ENCODE measurements at regions not wholly inside any gene's neighbourhood (a gene's known extent, or its start where the extent isn't known, plus 50 kb on each side); places are given as distances from the start of the nearest gene placed in this dataset.
A peak's percentile ranks its signal among the peaks of the same experiment; 100 is the strongest.
"Not testable (repeated sequence)": the region's sequence is repeated elsewhere in the genome, so short reads cannot be mapped to it uniquely, and the experiment has no call there.

GRCh38 chr10:111600772-111601171, 523.9 kb downstream of the ADRA2A start:
- DNase-seq, result no peak

DNA sequence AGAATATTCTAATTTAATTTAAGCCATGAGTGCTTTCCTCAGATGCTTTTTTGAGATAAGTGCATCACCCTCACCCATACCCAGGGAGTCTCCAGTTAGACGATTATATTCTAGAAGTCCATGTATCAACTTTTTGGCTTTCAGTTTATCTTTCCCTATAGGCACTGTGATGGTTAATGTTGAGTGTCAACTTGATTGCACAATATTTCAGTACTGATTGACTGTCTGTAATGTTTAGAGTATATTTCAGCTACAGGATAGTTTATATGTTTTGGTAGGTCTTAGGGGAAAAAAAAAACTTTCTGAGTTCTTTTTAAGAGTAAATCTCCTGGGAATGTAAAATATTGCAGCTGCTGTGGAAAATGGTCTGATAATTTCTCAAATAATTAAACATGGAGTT, 535.4 kb downstream of the ADRA2A start:
- DNase-seq, result no peak

GRCh38 chr10:111634191-111634590, 549.4 kb downstream of the GPAM start:
- DNase-seq, result no peak

- DNase-seq, result no peak
These were observed 537.5 kb downstream of the GPAM start for GRCh38 chr10:111646021-111646420.

DNA sequence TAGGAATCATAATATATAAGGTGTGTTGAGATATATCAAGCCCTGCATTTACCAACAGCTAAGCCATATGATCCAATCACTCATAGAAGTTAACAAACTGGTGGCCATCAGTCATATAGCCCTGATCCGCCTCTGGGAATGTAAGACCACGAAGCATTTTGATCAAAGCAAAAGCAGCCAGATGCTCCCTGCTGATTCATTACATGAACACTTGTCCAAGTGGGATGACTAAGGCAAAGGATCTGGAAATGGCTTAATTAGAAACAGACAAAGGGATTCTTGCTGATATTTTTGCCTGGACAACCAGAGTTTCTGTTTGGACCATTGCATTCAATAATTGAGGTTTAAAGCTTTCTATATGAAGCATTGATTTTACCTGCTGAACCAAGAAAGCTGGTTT, 535.5 kb downstream of the GPAM start:
- DNase-seq, result no peak

DNA sequence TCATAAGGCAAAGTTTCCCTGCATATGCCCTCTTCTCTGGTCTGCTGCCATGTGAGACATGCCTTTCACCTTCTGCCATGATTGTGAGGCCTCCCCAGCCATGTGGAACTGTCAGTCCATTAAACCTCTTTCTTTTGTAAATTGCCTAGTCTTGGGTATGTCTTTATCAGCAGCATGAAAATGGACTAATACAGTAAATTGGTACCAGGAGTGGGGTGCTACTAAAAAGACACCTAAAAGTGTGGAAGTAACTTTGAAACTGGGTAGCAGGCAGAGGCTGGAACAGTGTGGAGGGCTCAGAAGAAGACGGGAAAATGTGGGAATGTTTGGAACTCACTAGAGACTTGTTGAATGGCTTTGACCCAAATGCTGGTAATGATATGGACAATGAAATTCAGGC, 534.5 kb downstream of the GPAM start:
- not testable (repeated sequence) for DNase-seq

GRCh38 chr10:111650088-111650487, 533.5 kb downstream of the GPAM start:
- peak in 1 of 2 donors; percentile 1 for DNase-seq

DNA sequence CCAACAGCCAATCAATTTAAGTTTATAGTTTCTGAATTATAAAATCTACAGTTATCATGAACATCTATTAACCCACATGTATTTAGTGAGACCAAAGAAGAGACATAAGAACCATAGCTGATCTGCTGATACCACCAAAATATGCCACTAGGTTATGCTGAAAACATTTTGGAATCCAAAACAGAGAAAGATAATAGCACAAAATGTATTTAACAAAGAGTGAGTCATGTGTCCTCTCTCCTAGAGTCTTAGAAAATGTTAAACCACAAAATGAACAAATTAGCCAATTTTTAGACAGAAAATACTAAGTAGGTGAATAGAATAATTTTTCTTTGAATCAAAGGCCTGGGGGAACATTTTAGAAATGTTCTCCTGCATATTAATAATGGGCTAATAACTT, 527.5 kb downstream of the GPAM start:
- DNase-seq, result no peak

- no peak for DNase-seq
These were observed 505.8 kb downstream of the GPAM start for GRCh38 chr10:111677759-111678158.

GRCh38 chr10:111686796-111687195, 496.8 kb downstream of the GPAM start:
- no peak for DNase-seq

DNA sequence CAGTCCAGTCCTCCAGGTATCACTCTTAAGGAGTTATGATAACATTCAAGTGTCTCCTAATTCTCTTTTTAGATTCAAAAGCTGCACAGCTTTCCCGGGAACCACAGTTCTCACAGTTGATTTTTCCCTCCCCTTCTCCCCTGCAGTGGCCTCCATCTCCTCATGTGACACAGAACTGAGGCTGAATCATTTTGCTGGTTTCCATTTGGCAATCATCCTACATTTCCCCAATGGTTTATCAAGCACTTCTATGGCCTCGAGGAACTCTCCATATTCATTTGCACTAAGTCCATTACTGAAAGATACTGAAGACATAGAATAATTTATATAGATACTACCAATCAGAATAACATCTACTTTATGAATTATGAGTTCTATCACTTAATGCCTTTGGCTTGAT, 484.9 kb downstream of the GPAM start:
- no peak for DNase-seq

DNA sequence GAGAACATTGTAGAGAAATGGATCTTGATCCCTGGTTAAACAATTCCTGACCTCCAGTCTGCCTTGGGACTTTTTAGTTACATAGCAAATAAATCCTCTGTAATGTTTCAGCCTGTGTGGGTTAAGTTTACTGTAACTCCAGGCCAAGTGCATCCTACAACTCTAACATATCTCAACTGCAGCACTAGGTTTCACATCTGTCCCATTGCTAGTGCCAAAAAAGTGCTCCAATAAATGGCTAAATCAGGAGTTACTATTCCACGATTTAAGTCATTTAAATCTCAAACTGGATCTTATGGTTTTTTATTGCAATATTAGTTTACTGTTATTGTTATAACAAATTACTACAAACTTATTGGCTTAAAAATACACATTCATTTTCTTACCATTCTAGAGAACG, 479.6 kb downstream of the GPAM start:
- no peak for DNase-seq

- DNase-seq, result no peak
These were observed 478.5 kb downstream of the GPAM start for GRCh38 chr10:111705021-111705420.

GRCh38 chr10:111706331-111706730, 477.2 kb downstream of the GPAM start:
- DNase-seq, result no peak

DNA sequence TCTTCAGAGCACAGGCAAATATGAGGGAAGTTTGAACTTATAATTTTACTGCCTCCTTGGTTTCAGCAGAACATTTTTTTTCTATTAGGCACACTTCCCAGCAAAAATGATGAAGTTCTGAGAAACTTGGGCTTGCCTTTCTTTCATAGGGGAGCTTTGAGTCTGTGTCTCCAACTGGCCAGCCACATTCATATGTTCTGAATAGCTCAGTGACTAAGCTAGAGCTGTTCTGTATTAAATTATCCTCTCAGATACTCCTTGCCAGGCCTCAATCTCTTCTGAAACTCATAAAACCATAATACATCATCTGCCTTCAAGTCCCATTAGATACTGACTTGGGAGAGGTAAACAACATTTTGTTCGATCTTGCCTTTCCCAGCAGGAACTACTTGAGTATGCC, 476.5 kb downstream of the GPAM start:
- no peak for DNase-seq

- no peak for DNase-seq
These were observed 474.0 kb downstream of the GPAM start for GRCh38 chr10:111709603-111710002.

DNA sequence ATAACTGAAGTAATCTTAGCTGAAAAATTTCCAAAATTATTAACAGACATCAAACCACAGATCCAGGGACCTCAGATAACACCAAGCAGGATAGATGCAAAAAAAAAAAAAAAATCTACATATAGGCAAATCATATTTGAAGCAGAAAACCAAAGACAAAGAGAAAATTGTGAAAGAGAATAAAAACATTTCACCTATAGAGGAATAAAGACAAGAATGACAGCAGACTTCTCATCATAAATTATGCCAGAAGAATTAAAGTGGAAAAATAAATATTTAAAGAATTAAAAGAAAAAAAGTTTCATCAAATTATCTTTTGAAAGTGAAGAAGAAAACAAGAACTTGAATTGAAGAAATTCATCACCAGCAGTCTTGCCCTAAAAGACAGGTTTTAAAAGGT, 467.5 kb downstream of the GPAM start:
- no peak for DNase-seq

- DNase-seq, result no peak
These were observed 459.4 kb downstream of the GPAM start for GRCh38 chr10:111724121-111724520.

GRCh38 chr10:111725050-111725449, 458.5 kb downstream of the GPAM start:
- no peak for DNase-seq

- no peak for DNase-seq
These were observed 451.3 kb downstream of the GPAM start for GRCh38 chr10:111732166-111732785.

DNA sequence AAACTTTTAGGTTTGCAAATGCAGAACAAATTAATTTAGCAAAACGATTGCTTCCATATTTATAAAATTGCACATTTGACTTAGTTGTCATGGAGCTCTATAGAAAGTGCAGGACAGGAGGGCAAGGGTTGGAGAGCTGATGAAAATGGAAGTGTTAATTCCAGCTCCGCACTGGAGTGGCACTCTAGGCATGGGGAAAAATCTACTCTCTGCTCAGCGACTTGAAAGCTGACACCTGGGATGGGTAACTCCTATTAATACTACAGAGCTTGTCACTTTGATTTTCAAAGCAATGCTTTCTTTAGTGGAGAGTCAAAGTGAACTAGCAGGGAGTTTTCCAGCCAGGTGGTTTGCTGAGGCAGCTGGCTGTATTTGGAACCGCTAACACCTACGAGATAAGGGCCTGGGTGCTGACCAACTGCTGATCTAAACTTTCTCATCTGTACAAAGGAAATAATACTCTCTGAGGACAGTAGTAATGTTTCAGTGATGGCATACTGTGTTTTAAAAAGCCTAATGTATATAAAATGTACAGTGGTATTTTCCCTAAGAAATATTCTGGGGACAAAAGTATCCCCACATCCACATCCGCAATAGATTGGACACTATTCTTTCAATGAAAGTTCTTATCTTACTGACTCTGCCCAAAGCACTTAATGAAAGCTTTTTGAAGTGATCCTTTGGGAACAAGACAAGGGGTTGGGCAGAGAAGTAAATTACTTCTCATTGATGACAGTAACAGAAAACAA, 444.3 kb downstream of the GPAM start:
- no peak for DNase-seq

GRCh38 chr10:111739874-111740139, 443.8 kb downstream of the GPAM start:
- DNase-seq, result no peak

DNA sequence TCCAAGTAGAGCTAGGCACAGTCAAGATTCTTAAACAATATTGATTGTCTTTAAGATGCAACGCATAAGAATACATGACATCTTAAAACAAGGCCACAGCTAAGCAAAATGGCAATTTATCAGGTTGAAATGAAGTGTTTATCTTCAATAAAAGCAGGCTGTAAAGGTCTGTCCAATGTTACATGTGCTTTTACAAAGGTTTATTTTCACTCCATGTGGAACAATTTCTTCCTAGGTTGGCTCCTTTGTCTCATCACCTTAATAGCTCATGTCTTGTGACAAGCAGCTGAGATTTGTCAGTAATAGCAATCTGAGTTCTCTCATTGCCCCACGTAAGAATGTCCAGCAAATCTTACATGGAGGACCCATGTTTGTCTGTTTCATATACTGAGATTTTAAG, 437.6 kb downstream of the GPAM start:
- no peak for DNase-seq

DNA sequence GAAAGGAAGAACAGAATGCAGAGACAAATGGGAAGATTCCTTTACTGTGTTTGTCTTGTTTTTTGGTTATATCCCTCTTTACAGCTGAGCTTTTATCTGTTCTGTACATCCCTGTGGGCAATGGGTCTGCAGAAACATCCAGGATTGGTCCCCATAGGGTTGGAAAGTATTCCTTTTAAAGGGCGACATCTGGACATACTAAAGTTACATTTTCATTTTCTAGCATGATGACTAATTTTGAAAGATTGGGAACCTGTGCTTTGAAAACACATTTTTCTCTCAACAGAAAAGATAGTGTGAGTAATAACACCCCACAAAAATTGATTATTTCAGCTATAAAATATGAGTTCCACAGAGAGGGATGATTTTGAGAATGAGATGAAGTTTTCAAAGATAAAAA, 435.8 kb downstream of the GPAM start:
- no peak for DNase-seq

DNA sequence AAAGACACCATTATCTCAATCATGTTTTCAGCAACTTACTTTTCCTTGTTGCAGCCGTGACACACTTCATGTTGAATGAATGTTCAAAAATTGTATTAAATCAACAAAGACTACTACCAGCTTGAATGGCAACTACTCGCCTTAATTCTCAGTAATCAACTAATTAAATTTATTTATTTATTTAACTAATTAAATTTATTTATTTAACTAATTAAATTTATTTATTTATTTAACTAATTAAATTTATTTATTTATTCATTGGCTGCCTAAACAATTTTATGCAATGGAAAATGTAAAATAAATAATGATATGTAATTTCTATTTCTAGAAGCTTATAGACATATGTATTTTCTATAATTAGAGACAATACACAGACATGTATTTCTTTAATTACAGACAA, 435.4 kb downstream of the GPAM start:
- no peak for DNase-seq

Data from stimulated activated CD4-positive, alpha-beta T cell treated with anti-CD3 and anti-CD28 coated beads, Interleukin-2, amount 100 ng/mL, for 24 hours (primary cell).